AG20443 (cell line): ENCODE measurements at regions not wholly inside any gene's neighbourhood (a gene's known extent, or its start where the extent isn't known, plus 50 kb on each side); places are given as distances from the start of the nearest gene placed in this dataset.
"Not testable (repeated sequence)": the region's sequence is repeated elsewhere in the genome, so short reads cannot be mapped to it uniquely, and the experiment has no call there.

Experiments used
- DNase-seq: peaks from one replicate; pipeline ENCODE4 v3.0.0; 2012; ENCODE audit warnings: low spot score, mixed read lengths

DNA sequence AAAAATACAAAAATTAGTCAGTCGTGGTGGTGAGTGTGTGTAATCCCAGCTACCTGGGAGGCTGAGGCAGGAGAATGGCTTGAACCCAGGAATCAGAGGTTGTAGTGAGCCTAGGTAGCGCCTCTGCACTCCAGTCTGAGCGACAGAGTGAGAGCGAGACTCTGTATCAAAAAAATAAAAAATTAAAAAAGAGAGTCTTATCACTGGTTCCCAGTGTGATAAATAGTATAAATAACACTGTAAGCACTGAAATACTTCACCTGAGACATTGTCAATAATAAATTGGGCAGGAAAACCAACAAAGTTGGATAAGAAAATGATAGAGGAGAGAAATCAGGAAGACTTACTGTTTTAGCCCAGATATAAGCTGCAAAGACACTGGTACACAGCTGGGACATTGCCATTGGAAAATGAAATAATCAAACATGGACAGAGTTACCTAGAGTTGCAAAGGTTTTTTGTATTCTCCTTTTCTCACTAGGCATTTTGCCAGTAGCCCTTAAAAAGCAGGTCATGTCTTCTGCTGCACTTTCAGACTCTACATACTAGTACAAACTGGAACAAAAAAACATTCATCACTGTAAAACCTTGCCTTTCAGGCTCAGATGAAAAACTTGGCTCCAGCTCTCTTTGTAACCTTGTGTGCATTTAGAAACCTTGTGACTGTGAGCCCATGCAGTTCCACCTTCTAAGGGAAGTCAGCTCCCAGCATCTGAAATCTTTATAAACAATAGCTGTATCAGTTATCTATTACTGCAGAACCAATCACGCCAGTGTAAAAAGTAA is 55.0 kb upstream of the PPP1R2C start:
- DNase-seq, result no peak

DNA sequence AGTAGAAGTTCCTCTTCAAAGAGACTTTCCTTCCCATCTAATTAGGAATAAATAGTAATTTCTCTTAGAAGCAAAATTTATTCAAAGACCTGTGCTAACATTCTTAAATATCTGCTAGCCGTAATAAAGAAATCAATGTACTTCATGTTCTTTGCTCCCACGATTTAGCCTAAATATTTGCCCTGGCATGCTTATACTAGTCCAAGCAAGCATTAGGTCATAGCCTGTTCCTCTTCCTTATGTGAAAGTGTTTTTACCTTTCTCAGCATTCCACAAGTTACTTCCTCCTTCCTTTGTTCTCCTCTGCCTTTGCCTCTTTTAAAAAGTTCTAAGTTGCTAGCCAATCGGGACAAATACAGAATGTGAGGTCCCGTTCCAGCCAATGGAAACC is 55.6 kb upstream of the PPP1R2C start:
- not testable (repeated sequence) for DNase-seq

DNA sequence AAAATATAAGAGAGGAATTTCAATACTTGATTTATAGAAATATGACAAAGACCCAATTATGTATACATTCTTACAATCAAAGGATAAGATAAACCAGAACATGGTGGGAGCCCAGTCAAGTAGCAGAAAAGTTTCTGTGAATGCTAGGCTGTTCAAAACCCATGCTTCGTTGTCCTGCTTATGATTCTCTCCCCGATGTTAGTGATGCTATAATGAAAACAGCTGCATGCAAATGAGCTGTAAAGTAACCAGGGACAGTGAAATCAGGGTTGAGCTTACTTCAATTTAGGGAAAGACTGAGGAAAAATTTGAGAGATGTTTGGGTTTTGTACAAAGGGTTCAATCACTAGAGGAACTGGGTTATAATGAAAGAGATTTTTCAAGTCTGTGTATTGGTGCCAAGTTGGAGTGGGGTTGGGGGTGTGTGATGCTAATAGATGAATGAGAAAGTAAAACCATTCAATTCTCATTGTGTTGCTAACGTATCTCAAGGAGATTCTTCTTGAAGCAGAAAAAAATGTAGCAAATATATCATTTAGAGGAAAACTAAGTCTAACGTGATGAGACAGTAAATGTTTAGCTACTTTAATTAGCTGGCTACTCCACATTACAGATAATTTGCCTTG is 59.3 kb upstream of the PPP1R2C start:
- DNase-seq, result no peak

DNA sequence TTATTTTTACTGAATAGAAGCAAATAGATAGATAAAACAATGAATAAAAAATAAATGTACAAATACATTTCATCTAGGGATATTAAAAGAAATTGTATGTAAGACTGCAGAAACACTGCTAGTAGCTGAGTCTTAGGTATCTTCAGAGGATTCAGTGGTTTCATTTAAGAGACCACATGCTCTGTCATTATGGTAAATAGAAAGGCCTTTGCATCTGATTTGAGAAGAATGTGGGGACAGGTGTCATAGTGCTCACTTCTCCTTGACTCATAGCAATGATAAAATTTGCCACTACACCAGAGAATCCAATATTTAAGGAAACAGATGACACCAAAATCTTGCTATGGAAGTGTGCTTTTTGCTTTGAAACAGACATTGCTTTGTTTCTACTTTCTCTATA is 59.8 kb upstream of the PPP1R2C start:
- no peak for DNase-seq

DNA sequence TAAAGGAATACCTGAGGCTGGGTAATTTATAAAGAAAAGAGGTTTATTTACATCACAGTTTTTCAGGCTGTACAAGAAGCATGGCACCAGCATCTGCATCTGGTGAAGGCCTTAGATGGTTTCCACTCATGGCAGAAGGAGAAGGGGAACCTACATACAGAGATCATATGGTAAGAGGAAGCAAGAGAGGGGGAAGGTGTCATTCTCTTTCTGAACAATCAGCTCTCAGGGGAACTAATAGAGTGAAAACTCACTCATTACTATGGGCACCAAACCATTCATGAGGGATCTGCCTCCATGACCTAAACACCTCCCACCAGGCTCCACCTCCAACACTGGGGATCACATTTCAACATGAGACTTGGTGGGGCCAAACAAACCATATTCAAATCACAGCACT is 61.7 kb upstream of the PPP1R2C start:
- no peak for DNase-seq

DNA sequence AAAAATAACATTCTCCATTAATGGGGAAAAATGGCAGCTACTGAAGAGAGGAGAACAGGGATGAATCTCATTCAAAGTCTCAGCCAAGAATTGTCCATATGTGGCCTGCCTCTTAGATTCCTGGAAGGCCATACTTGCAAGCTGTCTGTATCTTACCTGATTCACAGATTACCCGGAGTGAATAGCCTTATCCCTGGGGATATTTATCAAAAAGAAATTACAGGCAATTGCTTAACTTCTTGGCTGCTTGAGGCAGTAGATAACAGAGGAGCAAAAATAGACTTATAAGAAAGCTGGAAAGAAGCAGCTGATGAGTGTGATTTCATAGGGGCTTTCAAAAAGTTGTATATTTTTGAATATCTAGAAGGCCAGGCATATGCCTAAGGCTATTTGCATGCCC is 68.8 kb upstream of the PPP1R2C start:
- no peak for DNase-seq

DNA sequence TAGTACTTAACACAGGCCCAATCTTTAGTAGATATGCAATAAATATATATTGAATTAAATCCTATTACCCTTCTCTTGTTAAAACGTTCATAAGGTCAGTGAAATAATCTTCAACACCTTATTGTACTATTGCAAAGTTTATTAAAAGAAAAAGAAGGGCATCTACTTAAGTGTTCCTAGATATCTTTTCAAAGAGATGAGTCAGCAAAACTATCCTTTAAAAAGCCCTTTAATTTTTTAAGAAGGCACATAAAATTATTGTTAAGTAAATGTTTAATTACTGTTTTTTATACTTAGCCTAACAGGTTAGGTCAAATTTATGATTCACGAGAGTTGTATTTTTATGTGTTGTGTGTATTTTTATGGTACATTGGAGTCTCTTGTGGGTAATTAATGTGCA is 77.3 kb upstream of the PPP1R2C start:
- DNase-seq, result no peak

DNA sequence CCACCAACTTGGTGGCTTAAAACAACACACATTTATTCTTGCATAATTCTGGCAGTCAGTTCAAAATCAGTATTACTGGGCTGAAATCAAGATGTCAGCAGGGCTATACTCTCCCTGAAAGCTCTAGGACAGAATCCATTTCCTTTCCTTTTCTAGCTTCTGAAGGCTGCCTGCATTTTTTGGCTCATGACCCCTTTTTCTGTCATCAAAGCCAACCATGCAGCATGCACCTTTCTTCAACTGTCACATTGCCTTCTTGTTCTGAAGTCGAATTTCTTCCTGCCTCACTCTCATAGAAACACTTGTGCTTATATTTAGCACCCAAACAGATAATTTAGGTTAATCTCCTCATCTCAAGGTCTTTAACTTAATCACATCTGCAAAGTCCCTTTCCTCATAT is 79.8 kb upstream of the PPP1R2C start:
- DNase-seq, result no peak

DNA sequence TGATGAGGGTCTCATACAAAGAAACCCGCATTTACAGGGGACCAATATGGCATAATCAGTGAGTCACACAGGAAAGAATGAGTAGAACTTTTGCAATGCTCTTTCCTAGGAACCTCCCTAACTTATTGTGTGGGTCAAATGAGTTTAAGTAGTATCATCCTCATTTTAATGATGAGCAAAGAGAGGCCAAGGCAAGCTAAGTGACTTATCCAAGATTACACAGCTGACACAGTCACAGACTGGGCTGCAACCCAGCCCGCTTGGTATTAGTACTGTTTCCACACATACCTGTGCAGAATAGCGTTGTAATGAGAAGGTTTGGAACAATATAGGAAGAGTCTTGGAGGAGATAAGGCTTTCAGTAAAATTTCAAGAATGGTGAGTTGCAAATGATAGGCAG is 91.0 kb upstream of the PPP1R2C start:
- DNase-seq, result no peak

DNA sequence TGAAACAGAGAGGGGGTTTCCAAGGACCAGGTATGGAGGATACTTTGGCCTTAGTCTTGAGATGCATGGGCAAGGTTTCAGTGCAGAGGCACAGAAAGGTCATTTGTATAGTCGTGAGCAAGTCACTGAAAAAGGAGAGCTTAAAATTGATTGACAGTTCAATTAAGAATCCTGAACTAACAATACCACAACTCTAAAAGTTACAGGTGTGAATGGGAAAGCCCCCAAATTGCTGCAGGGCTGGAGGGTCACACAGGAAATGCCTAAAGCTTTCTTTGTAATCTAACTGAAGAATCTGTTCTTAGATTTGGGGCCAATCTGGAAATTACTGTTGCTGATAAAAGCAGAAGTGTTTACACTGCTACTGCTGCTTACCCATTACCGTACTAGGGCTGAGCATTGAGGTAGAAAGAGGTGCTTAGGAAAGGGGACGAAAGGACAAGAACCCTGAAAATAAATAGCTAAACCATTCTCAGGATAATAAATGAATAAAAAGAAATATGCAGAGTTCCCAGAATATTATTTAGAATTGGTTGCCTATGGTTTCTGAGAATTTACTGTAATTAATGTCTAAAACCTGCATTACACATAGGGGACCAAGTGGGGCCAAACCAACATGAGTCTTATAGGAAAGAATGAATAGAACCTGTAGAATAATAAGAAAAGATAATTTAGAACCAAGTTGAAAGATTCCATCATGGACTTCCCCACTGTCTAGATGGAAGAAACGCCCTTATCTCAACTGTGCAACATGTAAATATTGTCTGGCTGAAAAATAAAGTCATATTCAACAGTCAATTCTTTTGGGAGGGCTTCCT is 91.9 kb upstream of the PPP1R2C start:
- DNase-seq, result no peak

DNA sequence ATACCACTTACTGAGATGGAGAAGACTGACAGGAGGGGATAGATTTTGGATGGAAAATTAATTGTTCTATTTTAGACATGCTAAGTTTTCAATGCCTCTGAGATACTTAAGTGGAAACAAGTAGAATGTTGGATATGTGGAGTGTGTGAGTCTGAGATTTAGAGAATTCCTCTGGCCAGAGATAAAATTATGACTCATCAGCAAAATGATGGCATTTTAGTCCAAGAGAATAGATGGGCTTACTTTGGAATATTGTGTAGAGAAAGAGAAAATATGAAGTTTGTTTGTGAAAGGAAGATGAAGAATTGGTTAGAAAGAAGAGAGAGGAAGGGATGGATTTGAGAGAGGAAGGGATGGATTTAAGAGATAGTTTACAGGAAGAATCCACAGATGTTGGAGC is 108.6 kb upstream of the PPP1R2C start:
- DNase-seq, result no peak

DNA sequence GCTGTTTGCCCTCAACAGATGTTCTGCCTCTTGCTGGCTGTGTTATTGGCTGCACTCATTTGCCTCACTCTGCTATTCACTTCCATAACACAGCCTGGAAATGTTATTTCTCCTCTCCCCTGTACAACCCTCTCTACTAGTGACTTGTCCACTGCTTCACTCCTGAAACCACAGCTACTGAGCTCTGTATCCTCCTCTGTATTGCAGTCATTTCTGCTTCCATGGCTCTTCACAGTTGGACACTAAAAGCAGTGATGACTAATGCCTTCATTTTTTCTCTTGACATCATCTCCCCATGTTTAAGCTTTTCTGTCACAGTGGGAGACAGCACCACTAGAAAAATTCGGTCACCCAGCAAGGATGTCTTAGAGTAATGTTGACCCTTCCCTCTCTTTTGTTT is 123.0 kb upstream of the PPP1R2C start:
- no peak for DNase-seq

DNA sequence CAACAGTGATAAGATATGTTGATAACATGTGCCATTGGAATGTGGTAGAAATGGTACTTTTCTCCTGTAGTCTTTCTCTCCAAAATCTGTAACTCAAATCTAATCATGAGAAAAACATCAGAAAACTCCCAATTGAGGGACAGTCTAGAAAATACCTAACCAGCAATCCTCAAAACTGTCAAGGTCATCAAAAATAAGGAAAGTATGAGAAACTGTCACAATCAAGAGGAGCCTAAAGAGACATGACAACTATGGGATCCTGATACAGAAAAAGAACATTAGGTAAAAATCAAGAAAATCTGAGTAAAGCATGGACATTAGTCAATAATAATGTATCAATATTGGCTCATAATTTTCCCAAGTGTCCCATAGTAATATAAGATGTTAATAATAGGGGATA is 124.5 kb upstream of the PPP1R2C start:
- DNase-seq, result no peak

DNA sequence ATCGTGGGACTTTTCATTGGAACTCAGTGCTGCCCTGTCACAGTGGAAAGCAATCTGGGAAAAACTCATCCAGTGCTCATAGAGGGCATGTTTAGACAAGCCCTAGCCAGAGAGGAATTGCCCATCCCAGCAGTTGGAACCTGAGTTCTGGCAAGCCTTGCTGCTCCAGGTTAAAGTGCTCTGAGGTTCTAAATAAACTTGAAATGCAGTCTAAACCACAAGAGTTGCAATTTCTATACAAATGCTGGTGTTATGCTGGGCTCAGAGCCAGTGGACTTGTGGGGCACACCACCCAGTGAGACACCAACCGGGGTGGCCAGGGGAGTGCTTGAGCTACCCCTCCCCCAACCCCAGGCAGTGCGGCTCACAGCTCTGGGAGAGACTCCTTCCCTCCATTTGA is 142.8 kb upstream of the PPP1R2C start:
- no peak for DNase-seq

DNA sequence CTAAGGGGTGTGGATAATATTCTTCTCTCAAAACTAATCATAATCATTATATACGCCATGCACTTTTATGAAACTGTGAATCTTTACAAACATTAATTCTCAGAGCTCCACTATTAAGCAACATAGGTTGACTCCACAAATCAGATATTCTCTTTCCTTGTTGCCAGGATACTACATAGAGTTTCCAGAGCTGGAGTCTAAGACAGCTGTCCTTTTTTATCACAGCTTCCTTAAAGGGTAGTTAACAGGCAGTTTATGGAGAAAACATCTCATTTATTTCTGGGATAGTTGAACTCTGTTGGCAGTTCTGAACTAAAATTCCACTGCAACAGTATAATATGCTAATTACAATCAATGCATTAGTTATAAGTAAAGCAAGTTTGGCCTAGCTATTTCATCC is 152.1 kb upstream of the PPP1R2C start:
- no peak for DNase-seq

DNA sequence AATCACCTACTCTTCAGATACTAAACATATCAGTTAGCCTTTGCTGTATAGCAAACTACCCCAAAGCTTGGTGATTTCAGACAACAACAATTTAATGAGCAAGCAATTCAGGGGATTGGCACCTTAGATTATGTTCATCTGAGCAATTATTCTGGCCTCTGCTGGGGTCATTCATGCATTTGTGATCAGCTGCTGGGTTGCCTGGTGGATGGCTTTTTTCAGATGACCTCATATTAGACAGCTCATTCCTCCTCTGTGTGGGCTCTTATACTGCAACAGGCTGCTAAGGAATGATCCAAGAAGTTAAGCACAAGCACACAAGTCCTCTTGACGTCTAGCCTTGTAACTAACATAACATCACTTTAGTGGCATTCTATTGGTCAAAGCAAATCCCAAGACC is 153.0 kb upstream of the PPP1R2C start:
- no peak for DNase-seq

DNA sequence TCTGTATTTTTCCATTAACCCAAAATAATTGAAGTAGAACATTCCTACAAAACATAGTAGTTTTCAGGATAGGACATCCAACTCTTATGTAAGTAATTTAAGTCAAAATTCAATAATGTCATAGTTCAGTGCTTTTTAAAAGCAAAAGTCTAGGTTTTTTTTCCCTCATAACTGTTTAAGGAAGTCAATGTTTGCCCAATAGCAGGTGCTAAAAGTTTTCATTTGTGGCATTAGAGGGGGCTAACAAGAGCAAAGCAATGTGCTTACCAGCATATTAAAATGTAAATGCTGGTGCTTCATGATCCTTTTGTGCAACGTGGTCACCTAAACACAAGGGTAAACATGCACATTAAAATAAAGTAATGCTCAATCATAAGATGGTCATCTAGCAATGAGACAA is 155.2 kb upstream of the PPP1R2C start:
- DNase-seq, result no peak

DNA sequence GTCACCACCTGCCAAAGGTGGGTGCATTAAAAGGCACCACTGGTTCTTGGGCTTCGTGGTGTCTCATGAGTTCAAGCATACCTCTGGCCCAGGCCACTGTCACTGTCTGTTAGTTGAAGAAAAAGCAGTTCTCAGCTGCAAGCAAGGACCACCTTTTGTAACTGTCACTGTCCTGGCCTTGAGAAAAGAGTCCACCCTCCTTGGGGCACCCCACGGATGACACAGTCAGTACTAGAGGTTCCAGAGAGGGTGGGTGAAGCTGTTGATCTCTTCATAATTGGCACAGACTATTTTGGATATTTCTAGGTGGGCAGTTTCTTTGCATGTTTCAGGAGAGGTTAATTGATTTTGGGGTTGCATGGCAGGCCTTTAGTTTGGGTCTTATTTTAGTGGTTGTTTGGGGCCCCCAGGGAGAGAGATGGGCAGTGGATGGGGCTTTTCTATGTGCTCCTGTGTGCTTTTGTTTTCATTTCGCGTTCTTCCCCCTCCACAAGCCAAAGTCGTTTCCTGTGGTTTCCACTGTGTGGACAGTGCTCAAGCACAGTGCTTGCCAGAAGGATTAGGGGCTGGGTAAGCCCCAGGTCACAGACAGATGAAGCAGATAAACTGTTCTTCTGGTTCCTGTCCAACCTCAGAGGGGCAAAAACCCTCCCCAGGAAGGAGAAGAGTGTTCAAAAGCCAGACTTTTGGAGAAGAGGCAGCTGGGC is 156.2 kb upstream of the PPP1R2C start:
- DNase-seq, result no peak

DNA sequence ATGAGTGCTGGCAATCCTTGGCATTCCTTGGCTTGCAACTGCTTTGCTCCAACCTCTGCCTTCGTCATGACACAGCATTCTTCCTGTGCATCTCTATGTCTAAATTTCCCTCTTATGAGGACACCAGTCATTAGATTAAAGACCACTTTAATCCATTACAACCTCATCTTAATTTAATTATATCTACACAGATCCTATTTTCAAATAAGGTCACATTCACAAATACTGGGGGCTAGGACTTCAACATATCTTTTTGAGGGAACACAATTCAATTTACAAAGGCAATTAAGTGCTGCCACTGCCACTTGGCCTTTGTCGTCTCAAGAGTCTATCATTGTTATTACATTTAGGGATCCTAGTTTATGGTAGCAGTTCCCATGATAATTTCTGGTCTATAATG is 163.7 kb upstream of the PPP1R2C start:
- no peak for DNase-seq

DNA sequence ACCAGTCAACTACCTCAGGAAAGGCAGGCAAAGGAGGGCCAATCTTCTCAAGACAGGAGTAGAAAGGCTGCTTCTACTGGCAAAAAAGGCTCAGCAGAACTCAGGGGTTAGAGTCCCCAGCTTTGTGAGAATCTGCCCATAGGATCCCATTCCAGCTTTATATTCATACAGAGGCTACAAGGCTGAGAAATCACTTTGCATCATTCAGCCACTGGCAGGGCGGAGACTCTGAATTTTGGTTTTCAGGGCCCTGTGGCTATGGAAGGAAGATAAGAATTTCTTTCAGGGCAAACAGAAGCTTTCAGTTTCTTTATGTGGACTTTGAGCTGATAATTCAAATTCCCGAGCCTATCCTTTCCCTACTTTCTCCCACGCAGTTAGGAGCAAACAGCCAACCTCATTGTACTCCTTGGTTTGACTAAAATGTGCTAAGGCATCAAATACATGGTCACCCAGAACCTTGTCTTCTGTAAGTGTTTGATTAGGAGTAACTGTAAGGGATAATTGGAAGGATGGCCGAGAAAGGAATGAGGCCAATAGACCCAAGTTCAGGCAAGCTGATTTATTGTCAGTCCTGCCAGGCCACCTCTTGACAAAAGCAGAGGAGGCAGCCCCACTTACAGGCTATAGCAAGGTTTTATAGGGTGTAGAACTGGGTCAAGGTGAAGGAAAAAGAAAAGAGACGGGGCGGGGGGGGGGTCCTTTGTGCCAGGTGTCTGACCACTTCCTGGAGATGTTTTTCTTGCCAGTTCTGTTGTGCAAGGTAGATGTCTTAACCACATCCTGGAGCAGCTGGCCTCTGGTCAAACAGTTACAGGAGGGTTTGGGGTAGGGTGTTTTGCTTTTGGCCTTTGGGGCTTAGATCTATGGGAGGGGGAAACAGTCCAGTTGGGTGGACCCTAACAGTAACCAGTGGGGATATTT is 165.3 kb upstream of the PPP1R2C start:
- no peak for DNase-seq

DNA sequence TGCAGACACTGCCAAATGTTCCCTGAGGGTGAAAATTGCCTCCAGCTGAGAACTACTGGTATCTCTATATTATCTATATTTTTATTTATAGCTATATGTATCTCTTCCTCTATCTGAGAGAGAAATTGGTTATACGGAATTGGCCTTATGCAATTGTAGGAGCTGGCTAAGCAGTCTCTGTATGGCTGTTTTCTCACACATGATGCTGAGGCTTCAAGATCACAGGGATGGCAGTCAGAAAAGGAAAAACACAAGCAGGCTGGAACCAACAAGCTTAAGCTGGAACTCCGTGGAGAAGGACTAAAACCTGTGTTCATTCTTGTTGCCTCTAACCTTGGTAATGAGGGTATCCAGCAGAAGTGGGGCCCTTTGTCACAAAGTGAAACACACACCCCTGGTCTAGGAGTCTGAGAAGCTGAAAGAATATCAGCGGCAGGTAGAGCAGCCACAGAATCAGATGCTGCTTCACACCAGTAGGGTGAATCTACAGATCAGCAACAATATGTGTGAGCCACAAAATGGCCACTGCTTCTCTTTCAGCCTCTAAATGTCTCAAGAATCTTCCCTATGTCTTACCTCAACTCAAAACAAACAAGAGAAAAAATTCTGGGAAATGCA is 166.5 kb upstream of the PPP1R2C start:
- no peak for DNase-seq
